ENCODE measurements at regions not wholly inside any gene's neighbourhood (a gene's known extent, or its start where the extent isn't known, plus 50 kb on each side); places are given as distances from the start of the nearest gene placed in this dataset.

GRCh38 chr2:219944866-219945265 is 317.4 kb downstream of the SLC4A3 start:
- no peak overlapping the region for H3K4me3 ChIP-seq (ENCODE audit: low read depth, low read length)
- TF ChIP-seq CTCF (IDR thresholded peaks at IDR 0.05; ENCODE audit: low read depth, low read length, missing control alignments): no peak
- DNase-seq (ENCODE audit: low read depth): no peak

- no peak for TF ChIP-seq CTCF (IDR thresholded peaks at IDR 0.05; ENCODE audit: low read depth, low read length, missing control alignments)
- H3K4me3 ChIP-seq (ENCODE audit: low read depth, low read length): no peak overlapping the region
- DNase-seq (ENCODE audit: low read depth): no peak
Measured at GRCh38 chr2:219946021-219946420, 318.6 kb downstream of the SLC4A3 start.

- no peak overlapping the region for H3K4me3 ChIP-seq (ENCODE audit: low read depth, low read length)
- no peak for TF ChIP-seq CTCF (IDR thresholded peaks at IDR 0.05; ENCODE audit: low read depth, low read length, missing control alignments)
- no peak for DNase-seq (ENCODE audit: low read depth)
Measured at GRCh38 chr2:219946529-219946928, 319.1 kb downstream of the SLC4A3 start.

GRCh38 chr2:219947575-219947974 is 320.1 kb downstream of the SLC4A3 start:
- no peak for TF ChIP-seq CTCF (IDR thresholded peaks at IDR 0.05; ENCODE audit: low read depth, low read length, missing control alignments)
- H3K4me3 ChIP-seq (ENCODE audit: low read depth, low read length): no peak overlapping the region
- no peak for DNase-seq (ENCODE audit: low read depth)

- no peak for TF ChIP-seq CTCF (IDR thresholded peaks at IDR 0.05; ENCODE audit: low read depth, low read length, missing control alignments)
- no peak overlapping the region for H3K4me3 ChIP-seq (ENCODE audit: low read depth, low read length)
- DNase-seq (ENCODE audit: low read depth): no peak
Measured at GRCh38 chr2:219949053-219949452, 321.6 kb downstream of the SLC4A3 start.

GRCh38 chr2:219951099-219951498 is 323.7 kb downstream of the SLC4A3 start:
- H3K4me3 ChIP-seq (ENCODE audit: low read depth, low read length): no peak overlapping the region
- no peak for TF ChIP-seq CTCF (IDR thresholded peaks at IDR 0.05; ENCODE audit: low read depth, low read length, missing control alignments)
- DNase-seq (ENCODE audit: low read depth): no peak

GRCh38 chr2:219954331-219954730 is 326.9 kb downstream of the SLC4A3 start:
- no peak for DNase-seq (ENCODE audit: low read depth)
- TF ChIP-seq CTCF (IDR thresholded peaks at IDR 0.05; ENCODE audit: low read depth, low read length, missing control alignments): no peak
- H3K4me3 ChIP-seq (ENCODE audit: low read depth, low read length): no peak overlapping the region
